GM12878 (cell line): ENCODE measurements at regions not wholly inside any gene's neighbourhood (a gene's known extent, or its start where the extent isn't known, plus 50 kb on each side); places are given as distances from the start of the nearest gene placed in this dataset.

Source experiments
- ATAC-seq: fragments of 200-7000 bp; cut with Tn5 transposase; 3 replicates; pipeline ENCODE4 v1.9.1; 2020; ENCODE audit warnings: mild to moderate bottlenecking, moderate library complexity
- BruUV-seq: library from RNA; stranded (reverse); fragments of 400-500 nt; replicated peaks from 2 replicates; lab custom pipeline; 2021; lab: Mats Ljungman, UMichigan
- CTCF ChIA-PET: fragments of 300-600 bp; sonication (Branson Sonifier 250); formaldehyde crosslinking; extraction: SDS; loops from one replicate; lab custom pipeline; 2021; ENCODE audit warnings: inconsistent platforms; lab: Yijun Ruan, JAX
- POLR2A ChIA-PET: fragments of 350-600 bp; formaldehyde crosslinking; extraction: SDS; loops from one replicate; lab custom pipeline; 2021; ENCODE audit warnings: inconsistent platforms; lab: Charles Lee
- RAD21 ChIA-PET: fragments of 300-600 bp; sonication (Branson Sonifier 250); formaldehyde crosslinking; loops from one replicate; lab custom pipeline; 2023; ENCODE audit warnings: antibody characterized with exemption; ENCODE audit not compliant: unreplicated experiment; lab: Charles Lee
- SMC1A ChIA-PET: fragments of 300-600 bp; sonication (Branson Sonifier 250); formaldehyde crosslinking; loops from one replicate; lab custom pipeline; 2023; ENCODE audit not compliant: unreplicated experiment, uncharacterized antibody; lab: Charles Lee
- DNase-seq: peaks from one replicate; pipeline ENCODE4 v3.0.0-alpha.2; 2011; ENCODE audit warnings: low read depth, low spot score
- FAIRE-seq: peaks from 3 replicates; lab custom pipeline; 2011; peaks lifted over from hg19 to GRCh38; lab: Jason Lieb, UNC
- H2AFZ ChIP-seq: 2 replicates; pipeline ENCODE4 v1.6.0; 2011; ENCODE audit warnings: low read depth, low read length, control low read depth; ENCODE audit not compliant: control insufficient read depth
- H3K27ac ChIP-seq: 2 replicates; pipeline ENCODE4 v1.5.1; 2011; ENCODE audit warnings: control low read depth; ENCODE audit not compliant: control insufficient read depth, insufficient read depth
- H3K27me3 ChIP-seq, 2 experiments: replicated peaks in 1 of 2; 2 replicates each; pipeline versions ENCODE4 v1.6.0 to v1.6.1; 2011; ENCODE audit warnings: low read length in 1 of 2; ENCODE audit not compliant: control insufficient read depth in 2 of 2, insufficient read depth in 2 of 2
- H3K36me3 ChIP-seq, 2 experiments: 2 replicates each; pipeline ENCODE4 v1.5.1; 2011; ENCODE audit warnings: low read length in 1 of 2; ENCODE audit not compliant: control insufficient read depth in 2 of 2, insufficient read depth in 2 of 2
- H3K4me1 ChIP-seq: 2 replicates; pipeline ENCODE4 v1.6.1; 2011; ENCODE audit warnings: mild to moderate bottlenecking, low read length, moderate library complexity, mixed read lengths; ENCODE audit not compliant: control insufficient read depth, insufficient read depth
- H3K4me2 ChIP-seq: 2 replicates; pipeline ENCODE4 v1.6.0; 2011; ENCODE audit warnings: control low read depth; ENCODE audit not compliant: control insufficient read depth, insufficient read depth
- H3K4me3 ChIP-seq: fragments of 200-600 bp; sonication (generic); 2 replicates; pipeline ENCODE4 v1.5.1; 2016
- H3K79me2 ChIP-seq: 2 replicates; pipeline ENCODE4 v1.6.0; 2011; ENCODE audit warnings: low read length; ENCODE audit not compliant: control insufficient read depth, insufficient read depth
- H3K9ac ChIP-seq: 2 replicates; pipeline ENCODE4 v1.8.0; 2011; ENCODE audit warnings: low read length, control low read depth, mixed read lengths; ENCODE audit not compliant: control insufficient read depth, insufficient read depth
- H3K9me3 ChIP-seq: replicated peaks from 3 replicates; pipeline ENCODE4 v1.5.1; 2011; ENCODE audit warnings: mild to moderate bottlenecking, low read length; ENCODE audit not compliant: control insufficient read depth, insufficient read depth
- H4K20me1 ChIP-seq: 2 replicates; pipeline ENCODE4 v1.6.0; 2011; ENCODE audit not compliant: control insufficient read depth, insufficient read depth
- BHLHE40 ChIP-seq, 2 experiments: fragments of 450-650 bp in 1 of 2; IDR thresholded peaks; 2 replicates each; pipeline ENCODE4 v1.6.1; 2011 to 2017; ENCODE audit warnings: low read depth in 2 of 2, borderline replicate concordance in 1 of 2, improper control_type of control experiment in 1 of 2, low read length in 1 of 2, mild to moderate bottlenecking in 1 of 2
- CHD1 ChIP-seq: IDR thresholded peaks from 2 replicates; pipeline ENCODE4 v1.6.1; 2012; ENCODE audit warnings: low read depth, low read length, improper control_type of control experiment
- KLF5 ChIP-seq: fragments of 450-650 bp; IDR thresholded peaks from 2 replicates; pipeline ENCODE4 v1.6.1; 2014; ENCODE audit warnings: mild to moderate bottlenecking; ENCODE audit not compliant: partially characterized antibody
- SIN3A ChIP-seq: IDR thresholded peaks from 2 replicates; pipeline ENCODE4 v1.6.1; 2012; ENCODE audit warnings: low read depth, low read length, improper control_type of control experiment
- WGBS: methylation state at CpG from one replicate; pipeline ENCODE4 v1.1.6; 2016; ENCODE audit warnings: low lambda C conversion rate; ENCODE audit not compliant: insufficient replicate concordance, insufficient coverage; ENCODE audit errors: missing lambda C conversion rate; 5-methylcytosine and 5-hydroxymethylcytosine counted together
- in situ Hi-C: fragments of 300-500 bp; cut with MboI; formaldehyde crosslinking; loops from 9 replicates; pipeline ENCODE4 v1.14.3; 2018; ENCODE audit warnings: mixed read lengths
- intact Hi-C: fragments of 100-400 bp; cut with micrococcal nuclease; formaldehyde crosslinking; loops from one replicate; pipeline ENCODE4 v1.14.2; 2022; ENCODE audit not compliant: unreplicated experiment
- TF ChIP-seq, protein P1 (sequence below): fragments of 450-650 bp; IDR thresholded peaks from 2 replicates; pipeline ENCODE4 v1.6.1; 2017; ENCODE audit warnings: low read depth, mild to moderate bottlenecking, moderate library complexity
- TF ChIP-seq, protein P2 (sequence below): IDR thresholded peaks from 2 replicates; pipeline ENCODE4 v1.6.1; 2012; ENCODE audit warnings: low read length, inconsistent platforms

DNA sequence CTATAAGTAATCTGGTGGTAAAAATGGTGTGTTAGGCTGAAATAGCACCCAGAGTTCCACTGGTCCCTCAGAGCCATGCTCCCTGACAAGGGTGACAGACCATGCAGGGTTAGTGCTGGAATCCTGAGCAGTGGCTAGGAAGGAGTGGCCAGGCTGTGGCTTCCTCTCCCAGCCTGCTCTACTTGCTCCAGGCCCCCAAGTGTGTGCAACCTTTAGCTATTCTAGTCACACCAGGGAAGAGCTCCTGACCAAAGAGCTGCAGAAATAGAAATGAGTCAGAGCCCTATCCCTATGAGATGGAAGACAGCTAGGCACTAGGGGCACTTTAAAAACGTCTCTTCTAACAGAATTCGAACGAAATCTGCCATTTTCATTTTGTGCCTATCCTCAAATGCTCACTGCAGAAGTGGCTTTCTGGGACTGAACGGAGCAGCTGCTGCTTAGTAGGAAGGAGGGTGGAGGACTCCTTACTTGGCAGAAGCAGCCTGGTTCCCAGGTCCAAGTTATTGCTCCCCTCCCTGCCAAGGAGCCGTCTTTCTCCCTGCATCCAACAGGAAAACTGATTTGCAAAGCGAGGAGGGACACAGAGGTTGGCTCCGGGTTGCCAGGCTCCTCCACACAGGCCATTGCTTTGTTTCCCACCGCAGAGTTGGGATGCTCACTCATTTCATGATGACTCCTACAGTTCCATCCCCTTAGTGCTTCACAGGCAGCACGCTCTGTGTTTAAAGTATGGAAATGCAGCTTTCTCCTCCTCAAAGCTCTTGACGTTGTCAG is 754.5 kb downstream of the C6orf118 start:
- Histone ChIP-seq H3K79me2 (no peaks in the 10 kb centered on the region), H3K27me3 (no peaks in the 10 kb centered on the region), H3K36me3 (no peaks in the 10 kb centered on the region), H2AFZ (no peak overlapping the region), H3K27ac (no peak overlapping the region), H3K4me2 (no peak overlapping the region), H3K4me1 (no peaks in the 10 kb centered on the region), H3K9ac (no peak overlapping the region), H3K4me3 (no peak overlapping the region), H4K20me1 (no peaks in the 10 kb centered on the region), H3K9me3 (no peaks in the 10 kb centered on the region)
- RAD21 ChIA-PET: no interaction called here
- TF ChIP-seq CHD1 (no peak), KLF5 (no peak), BHLHE40 (IDR thresholded peaks at IDR 0.05; ENCODE audit: borderline replicate concordance in 1 of 2, low read depth in 2 of 2, low read length in 1 of 2) (no peak), SIN3A (no peak)
- TF ChIP-seq, protein P1, sequence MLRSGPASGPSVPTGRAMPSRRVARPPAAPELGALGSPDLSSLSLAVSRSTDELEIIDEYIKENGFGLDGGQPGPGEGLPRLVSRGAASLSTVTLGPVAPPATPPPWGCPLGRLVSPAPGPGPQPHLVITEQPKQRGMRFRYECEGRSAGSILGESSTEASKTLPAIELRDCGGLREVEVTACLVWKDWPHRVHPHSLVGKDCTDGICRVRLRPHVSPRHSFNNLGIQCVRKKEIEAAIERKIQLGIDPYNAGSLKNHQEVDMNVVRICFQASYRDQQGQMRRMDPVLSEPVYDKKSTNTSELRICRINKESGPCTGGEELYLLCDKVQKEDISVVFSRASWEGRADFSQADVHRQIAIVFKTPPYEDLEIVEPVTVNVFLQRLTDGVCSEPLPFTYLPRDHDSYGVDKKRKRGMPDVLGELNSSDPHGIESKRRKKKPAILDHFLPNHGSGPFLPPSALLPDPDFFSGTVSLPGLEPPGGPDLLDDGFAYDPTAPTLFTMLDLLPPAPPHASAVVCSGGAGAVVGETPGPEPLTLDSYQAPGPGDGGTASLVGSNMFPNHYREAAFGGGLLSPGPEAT: no peak
- TF ChIP-seq, protein P2, sequence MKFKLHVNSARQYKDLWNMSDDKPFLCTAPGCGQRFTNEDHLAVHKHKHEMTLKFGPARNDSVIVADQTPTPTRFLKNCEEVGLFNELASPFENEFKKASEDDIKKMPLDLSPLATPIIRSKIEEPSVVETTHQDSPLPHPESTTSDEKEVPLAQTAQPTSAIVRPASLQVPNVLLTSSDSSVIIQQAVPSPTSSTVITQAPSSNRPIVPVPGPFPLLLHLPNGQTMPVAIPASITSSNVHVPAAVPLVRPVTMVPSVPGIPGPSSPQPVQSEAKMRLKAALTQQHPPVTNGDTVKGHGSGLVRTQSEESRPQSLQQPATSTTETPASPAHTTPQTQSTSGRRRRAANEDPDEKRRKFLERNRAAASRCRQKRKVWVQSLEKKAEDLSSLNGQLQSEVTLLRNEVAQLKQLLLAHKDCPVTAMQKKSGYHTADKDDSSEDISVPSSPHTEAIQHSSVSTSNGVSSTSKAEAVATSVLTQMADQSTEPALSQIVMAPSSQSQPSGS: no peak
- FAIRE-seq (no peak), ATAC-seq (no peak; the same call in 1 of the 3 replicates), DNase-seq (no peak)
- CTCF ChIA-PET: no interaction called here
- BruUV-seq: no TSS peak
- in situ Hi-C loops (no loop called here), intact Hi-C loops (no loop called here)
- SMC1A ChIA-PET: interaction anchor here (0.9 kb wide), 1 partner anchor 34 kb away, joined by 3 read pairs; no protein-coding TSS in a partner anchor
- 2% methylated on average over 10 of the region's 10 CpGs for WGBS
- POLR2A ChIA-PET: interaction anchor here (0.6 kb wide), 1 partner anchor 188 kb away, joined by 3 read pairs; no protein-coding TSS in a partner anchor
